H1 (cell line): ENCODE measurements at regions not wholly inside any gene's neighbourhood (a gene's known extent, or its start where the extent isn't known, plus 50 kb on each side); places are given as distances from the start of the nearest gene placed in this dataset.

Source experiments
- CBX8 ChIP-seq: fragments of 300-800, 300-1000 bp; sonication (generic); IDR thresholded peaks from 2 replicates; pipeline ENCODE4 v1.7.1; 2016; ENCODE audit warnings: low read depth, low read length, borderline replicate concordance
- KDM1A ChIP-seq: fragments of 200-600, 300-600 bp; sonication (generic); IDR thresholded peaks from 2 replicates; pipeline ENCODE4 v1.7.1; 2016; ENCODE audit warnings: mild to moderate bottlenecking, low read length, borderline replicate concordance
- SP4 ChIP-seq: IDR thresholded peaks from 2 replicates; pipeline ENCODE4 v1.6.1; 2012; ENCODE audit warnings: low read length, inconsistent platforms
- TF ChIP-seq, protein P1 (sequence below): fragments of 300-600 bp; sonication (generic); IDR thresholded peaks from 2 replicates; pipeline ENCODE4 v1.7.1; 2012; ENCODE audit warnings: low read length, moderate library complexity, mild to moderate bottlenecking, inconsistent platforms; ENCODE audit not compliant: insufficient replicate concordance

DNA sequence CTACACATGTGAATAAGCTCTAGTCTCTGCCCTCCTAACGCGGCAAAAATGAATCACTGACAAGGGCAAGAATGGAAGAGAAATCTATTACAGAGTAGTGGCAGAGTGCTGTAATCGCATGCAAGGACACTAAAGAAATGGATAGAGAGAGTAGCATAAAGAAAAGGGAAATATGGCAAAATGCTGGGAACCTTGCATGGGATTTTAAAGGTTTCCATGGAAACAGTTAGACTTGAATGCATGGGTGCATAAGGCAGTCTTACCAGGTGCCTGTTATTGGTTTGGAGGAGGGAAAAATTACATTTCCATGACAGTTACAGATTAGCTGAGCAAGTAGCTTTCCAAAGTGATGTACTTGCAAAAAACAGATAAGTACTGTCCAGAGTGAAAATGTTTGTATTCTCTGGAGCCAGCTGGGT, 233.4 kb downstream of the PTN start (continued):
- TF ChIP-seq, protein P1, sequence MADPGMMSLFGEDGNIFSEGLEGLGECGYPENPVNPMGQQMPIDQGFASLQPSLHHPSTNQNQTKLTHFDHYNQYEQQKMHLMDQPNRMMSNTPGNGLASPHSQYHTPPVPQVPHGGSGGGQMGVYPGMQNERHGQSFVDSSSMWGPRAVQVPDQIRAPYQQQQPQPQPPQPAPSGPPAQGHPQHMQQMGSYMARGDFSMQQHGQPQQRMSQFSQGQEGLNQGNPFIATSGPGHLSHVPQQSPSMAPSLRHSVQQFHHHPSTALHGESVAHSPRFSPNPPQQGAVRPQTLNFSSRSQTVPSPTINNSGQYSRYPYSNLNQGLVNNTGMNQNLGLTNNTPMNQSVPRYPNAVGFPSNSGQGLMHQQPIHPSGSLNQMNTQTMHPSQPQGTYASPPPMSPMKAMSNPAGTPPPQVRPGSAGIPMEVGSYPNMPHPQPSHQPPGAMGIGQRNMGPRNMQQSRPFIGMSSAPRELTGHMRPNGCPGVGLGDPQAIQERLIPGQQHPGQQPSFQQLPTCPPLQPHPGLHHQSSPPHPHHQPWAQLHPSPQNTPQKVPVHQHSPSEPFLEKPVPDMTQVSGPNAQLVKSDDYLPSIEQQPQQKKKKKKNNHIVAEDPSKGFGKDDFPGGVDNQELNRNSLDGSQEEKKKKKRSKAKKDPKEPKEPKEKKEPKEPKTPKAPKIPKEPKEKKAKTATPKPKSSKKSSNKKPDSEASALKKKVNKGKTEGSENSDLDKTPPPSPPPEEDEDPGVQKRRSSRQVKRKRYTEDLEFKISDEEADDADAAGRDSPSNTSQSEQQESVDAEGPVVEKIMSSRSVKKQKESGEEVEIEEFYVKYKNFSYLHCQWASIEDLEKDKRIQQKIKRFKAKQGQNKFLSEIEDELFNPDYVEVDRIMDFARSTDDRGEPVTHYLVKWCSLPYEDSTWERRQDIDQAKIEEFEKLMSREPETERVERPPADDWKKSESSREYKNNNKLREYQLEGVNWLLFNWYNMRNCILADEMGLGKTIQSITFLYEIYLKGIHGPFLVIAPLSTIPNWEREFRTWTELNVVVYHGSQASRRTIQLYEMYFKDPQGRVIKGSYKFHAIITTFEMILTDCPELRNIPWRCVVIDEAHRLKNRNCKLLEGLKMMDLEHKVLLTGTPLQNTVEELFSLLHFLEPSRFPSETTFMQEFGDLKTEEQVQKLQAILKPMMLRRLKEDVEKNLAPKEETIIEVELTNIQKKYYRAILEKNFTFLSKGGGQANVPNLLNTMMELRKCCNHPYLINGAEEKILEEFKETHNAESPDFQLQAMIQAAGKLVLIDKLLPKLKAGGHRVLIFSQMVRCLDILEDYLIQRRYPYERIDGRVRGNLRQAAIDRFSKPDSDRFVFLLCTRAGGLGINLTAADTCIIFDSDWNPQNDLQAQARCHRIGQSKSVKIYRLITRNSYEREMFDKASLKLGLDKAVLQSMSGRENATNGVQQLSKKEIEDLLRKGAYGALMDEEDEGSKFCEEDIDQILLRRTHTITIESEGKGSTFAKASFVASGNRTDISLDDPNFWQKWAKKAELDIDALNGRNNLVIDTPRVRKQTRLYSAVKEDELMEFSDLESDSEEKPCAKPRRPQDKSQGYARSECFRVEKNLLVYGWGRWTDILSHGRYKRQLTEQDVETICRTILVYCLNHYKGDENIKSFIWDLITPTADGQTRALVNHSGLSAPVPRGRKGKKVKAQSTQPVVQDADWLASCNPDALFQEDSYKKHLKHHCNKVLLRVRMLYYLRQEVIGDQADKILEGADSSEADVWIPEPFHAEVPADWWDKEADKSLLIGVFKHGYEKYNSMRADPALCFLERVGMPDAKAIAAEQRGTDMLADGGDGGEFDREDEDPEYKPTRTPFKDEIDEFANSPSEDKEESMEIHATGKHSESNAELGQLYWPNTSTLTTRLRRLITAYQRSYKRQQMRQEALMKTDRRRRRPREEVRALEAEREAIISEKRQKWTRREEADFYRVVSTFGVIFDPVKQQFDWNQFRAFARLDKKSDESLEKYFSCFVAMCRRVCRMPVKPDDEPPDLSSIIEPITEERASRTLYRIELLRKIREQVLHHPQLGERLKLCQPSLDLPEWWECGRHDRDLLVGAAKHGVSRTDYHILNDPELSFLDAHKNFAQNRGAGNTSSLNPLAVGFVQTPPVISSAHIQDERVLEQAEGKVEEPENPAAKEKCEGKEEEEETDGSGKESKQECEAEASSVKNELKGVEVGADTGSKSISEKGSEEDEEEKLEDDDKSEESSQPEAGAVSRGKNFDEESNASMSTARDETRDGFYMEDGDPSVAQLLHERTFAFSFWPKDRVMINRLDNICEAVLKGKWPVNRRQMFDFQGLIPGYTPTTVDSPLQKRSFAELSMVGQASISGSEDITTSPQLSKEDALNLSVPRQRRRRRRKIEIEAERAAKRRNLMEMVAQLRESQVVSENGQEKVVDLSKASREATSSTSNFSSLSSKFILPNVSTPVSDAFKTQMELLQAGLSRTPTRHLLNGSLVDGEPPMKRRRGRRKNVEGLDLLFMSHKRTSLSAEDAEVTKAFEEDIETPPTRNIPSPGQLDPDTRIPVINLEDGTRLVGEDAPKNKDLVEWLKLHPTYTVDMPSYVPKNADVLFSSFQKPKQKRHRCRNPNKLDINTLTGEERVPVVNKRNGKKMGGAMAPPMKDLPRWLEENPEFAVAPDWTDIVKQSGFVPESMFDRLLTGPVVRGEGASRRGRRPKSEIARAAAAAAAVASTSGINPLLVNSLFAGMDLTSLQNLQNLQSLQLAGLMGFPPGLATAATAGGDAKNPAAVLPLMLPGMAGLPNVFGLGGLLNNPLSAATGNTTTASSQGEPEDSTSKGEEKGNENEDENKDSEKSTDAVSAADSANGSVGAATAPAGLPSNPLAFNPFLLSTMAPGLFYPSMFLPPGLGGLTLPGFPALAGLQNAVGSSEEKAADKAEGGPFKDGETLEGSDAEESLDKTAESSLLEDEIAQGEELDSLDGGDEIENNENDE, result no peak
- TF ChIP-seq CBX8 (no peak), KDM1A (no peak), SP4 (no peak)
